Thyroid gland (tissue), 4 donors: ENCODE measurements at regions not wholly inside any gene's neighbourhood (a gene's known extent, or its start where the extent isn't known, plus 50 kb on each side); places are given as distances from the start of the nearest gene placed in this dataset.

Source experiments
- DNase-seq, 2 donors: peaks; one replicate each; pipeline ENCODE4 v3.0.0-alpha.2; 2019
- H3K27ac ChIP-seq, 3 donors: fragments of 200-600 bp; sonication (generic); 1 replicate in 2 of 3; 2 replicates in 1 of 3; pipeline ENCODE4 v1.5.1; 2016 to 2019; ENCODE audit warnings: mild to moderate bottlenecking in 1 of 3, moderate library complexity in 1 of 3
- H3K27me3 ChIP-seq: fragments of 200-600 bp; sonication (generic); one replicate; pipeline ENCODE4 v1.5.1; 2019
- H3K36me3 ChIP-seq, 2 donors: fragments of 200-600 bp; sonication (generic); one replicate each; pipeline ENCODE4 v1.5.1; 2016 to 2019
- H3K4me1 ChIP-seq, 2 donors: fragments of 200-600 bp; sonication (generic); one replicate each; pipeline ENCODE4 v1.5.1; 2017 to 2019
- H3K4me3 ChIP-seq, 3 donors: fragments of 200-600 bp; sonication (generic); replicated peaks in 1 of 3; 1 replicate in 2 of 3; 2 replicates in 1 of 3; pipeline ENCODE4 v1.5.1; 2016; ENCODE audit warnings: mild to moderate bottlenecking in 1 of 3
- H3K9me3 ChIP-seq: fragments of 200-600 bp; sonication (generic); one replicate; pipeline ENCODE4 v1.5.1; 2017
- CTCF ChIP-seq, 6 experiments: fragments of 200-600 bp in 3 of 6; fragments of 450-650 bp in 3 of 6; sonication (generic) in 3 of 6; IDR thresholded peaks; one replicate each; pipeline ENCODE4 v1.5.1; 2016 to 2019; ENCODE audit warnings: antibody characterized with exemption in 6 of 6, mild to moderate bottlenecking in 2 of 6, inconsistent platforms in 1 of 6, moderate library complexity in 1 of 6
- POLR2A ChIP-seq, 2 donors: fragments of 450-650 bp; IDR thresholded peaks; one replicate each; pipeline ENCODE4 v1.6.1; 2017; ENCODE audit warnings: antibody characterized with exemption in 2 of 2, mild to moderate bottlenecking in 2 of 2, moderate library complexity in 1 of 2
- WGBS, 2 donors: methylation state at CpG; one replicate each; pipeline ENCODE4 v1.1.5; 2017; 5-methylcytosine and 5-hydroxymethylcytosine counted together
- intact Hi-C: fragments of 100-400 bp; cut with DNase I; formaldehyde crosslinking; loops from one replicate; pipeline ENCODE4 v1.15.1; 2023

- Histone ChIP-seq H3K27me3 (no peaks in the 10 kb centered on the region), H3K27ac (no peak overlapping the region), H3K4me1 (peaks cover 0 to 4% of the 10 kb centered on the region in 2 donors), H3K4me3 (no peak overlapping the region), H3K9me3 (no peaks in the 10 kb centered on the region), H3K36me3 (no peaks in the 10 kb centered on the region)
- peak; percentile 44 to 55 for DNase-seq
- intact Hi-C loops: loop anchor here (10.0 kb wide), 1 partner anchor 227 kb away; no protein-coding TSS in a partner anchor
- WGBS, 2 donors: 19 to 20% methylated on average over 12 to 15 of the region's 15 CpGs
- peak; percentile 71 to 91 (median 84) for TF ChIP-seq CTCF (IDR thresholded peaks at IDR 0.05)
- TF ChIP-seq POLR2A (IDR thresholded peaks at IDR 0.05): no peak
Measured at GRCh38 chr9:113807173-113808061, 68.7 kb upstream of the ZNF618 start.

GRCh38 chr9:113808391-113809358 lies 67.4 kb upstream of the ZNF618 start:
- peak in 1 of 2 donors; percentile 7 for DNase-seq
- TF ChIP-seq POLR2A (IDR thresholded peaks at IDR 0.05): no peak
- TF ChIP-seq CTCF (IDR thresholded peaks at IDR 0.05): no peak
- H3K27ac ChIP-seq: no peak overlapping the region
- 74 to 81% methylated on average over 10 of the region's 10 CpGs for WGBS, 2 donors
- peaks cover 0 to 4% of the 10 kb centered on the region in 2 donors for H3K4me1 ChIP-seq
- no peak overlapping the region for H3K4me3 ChIP-seq
- intact Hi-C loops: loop anchor here (10.0 kb wide), 1 partner anchor 226 kb away; no protein-coding TSS in a partner anchor
- no peaks in the 10 kb centered on the region for H3K27me3 ChIP-seq
- no peaks in the 10 kb centered on the region for H3K9me3 ChIP-seq
- H3K36me3 ChIP-seq: no peaks in the 10 kb centered on the region

- Histone ChIP-seq H3K4me3 (no peak overlapping the region), H3K36me3 (no peaks in the 10 kb centered on the region), H3K27ac (no peak overlapping the region), H3K9me3 (no peaks in the 10 kb centered on the region), H3K27me3 (no peaks in the 10 kb centered on the region), H3K4me1 (no peaks in the 10 kb centered on the region)
- intact Hi-C loops: no loop called here
- no peak for TF ChIP-seq CTCF (IDR thresholded peaks at IDR 0.05)
- TF ChIP-seq POLR2A (IDR thresholded peaks at IDR 0.05): no peak
- peak; percentile 53 to 61 for DNase-seq
Measured at GRCh38 chr9:113817171-113817570, 58.9 kb upstream of the ZNF618 start.

- Histone ChIP-seq H3K27me3 (no peaks in the 10 kb centered on the region), H3K4me3 (no peak overlapping the region), H3K36me3 (no peaks in the 10 kb centered on the region), H3K9me3 (no peaks in the 10 kb centered on the region), H3K27ac (no peak overlapping the region), H3K4me1 (no peaks in the 10 kb centered on the region)
- TF ChIP-seq CTCF (IDR thresholded peaks at IDR 0.05) (no peak), POLR2A (IDR thresholded peaks at IDR 0.05) (no peak)
- intact Hi-C loops: no loop called here
- no peak for DNase-seq
- WGBS, 2 donors: 85 to 87% methylated on average over 1 of the region's 1 CpG
Measured at GRCh38 chr9:113818391-113818790, 57.7 kb upstream of the ZNF618 start.
